H1 (cell line): ENCODE measurements at regions not wholly inside any gene's neighbourhood (a gene's known extent, or its start where the extent isn't known, plus 50 kb on each side); places are given as distances from the start of the nearest gene placed in this dataset.

Experiments used
- ASH2L ChIP-seq: fragments of 200-600, 300-600 bp; sonication (generic); IDR thresholded peaks from one replicate; pipeline ENCODE4 v1.7.1; 2017; ENCODE audit warnings: low read length
- BCL11A ChIP-seq, 2 experiments: IDR thresholded peaks; one replicate each; pipeline ENCODE4 v1.6.1; 2011; ENCODE audit warnings: low read depth in 2 of 2, low read length in 2 of 2, mild to moderate bottlenecking in 2 of 2
- CEBPB ChIP-seq: IDR thresholded peaks from 2 replicates; pipeline ENCODE4 v1.6.1; 2012; ENCODE audit warnings: low read depth, low read length
- CHD7 ChIP-seq: fragments of 300-600 bp; sonication (generic); IDR thresholded peaks from 2 replicates; pipeline ENCODE4 v1.7.1; 2012; ENCODE audit warnings: low read length, moderate library complexity, mild to moderate bottlenecking, inconsistent platforms; ENCODE audit not compliant: insufficient replicate concordance
- JUND ChIP-seq: IDR thresholded peaks from 2 replicates; pipeline ENCODE4 v1.6.1; 2011; ENCODE audit warnings: mild to moderate bottlenecking, improper control_type of control experiment, low read length
- KDM1A ChIP-seq: fragments of 200-600, 300-600 bp; sonication (generic); IDR thresholded peaks from 2 replicates; pipeline ENCODE4 v1.7.1; 2016; ENCODE audit warnings: mild to moderate bottlenecking, low read length, borderline replicate concordance
- POLR2A ChIP-seq, 2 experiments: IDR thresholded peaks; 1 replicate in 1 of 2; 2 replicates in 1 of 2; pipeline ENCODE4 v1.6.1; 2011; ENCODE audit warnings: low read depth in 2 of 2, low read length in 2 of 2, mild to moderate bottlenecking in 2 of 2; ENCODE audit errors: control extremely low read depth in 1 of 2
- POU5F1 ChIP-seq: IDR thresholded peaks from 2 replicates; pipeline ENCODE4 v1.6.1; 2011; ENCODE audit warnings: low read depth, mild to moderate bottlenecking, low read length, moderate library complexity
- RAD21 ChIP-seq, 2 experiments: IDR thresholded peaks in 1 of 2; conservative IDR thresholded peaks in 1 of 2; 2 replicates each; pipeline ENCODE4 v1.6.1; 2011; ENCODE audit warnings: low read depth in 2 of 2, low read length in 2 of 2, improper control_type of control experiment in 1 of 2, inconsistent platforms in 1 of 2, mild to moderate bottlenecking in 1 of 2, moderate library complexity in 1 of 2
- TAF1 ChIP-seq: IDR thresholded peaks from 2 replicates; pipeline ENCODE4 v1.6.1; 2011; ENCODE audit warnings: mild to moderate bottlenecking, low read depth, low read length

- TF ChIP-seq CHD7 (no peak), RAD21 (IDR thresholded peaks at IDR 0.05 in 1 of 2, conservative IDR thresholded peaks at IDR 0.05 in 1 of 2; ENCODE audit: low read depth in 2 of 2, low read length in 2 of 2) (no peak), POU5F1 (no peak), BCL11A (IDR thresholded peaks at IDR 0.05; ENCODE audit: low read depth in 2 of 2, low read length in 2 of 2) (no peak), KDM1A (no peak), POLR2A (IDR thresholded peaks at IDR 0.05; ENCODE audit: control extremely low read depth in 1 of 2, low read depth in 2 of 2, low read length in 2 of 2) (no peak), JUND (no peak), TAF1 (no peak), ASH2L (no peak), CEBPB (no peak)
These were observed 813.3 kb upstream of the ARRDC4 start (continued) for GRCh38 chr15:97146929-97147870.
